HG03103 (cell line): ENCODE measurements at regions not wholly inside any gene's neighbourhood (a gene's known extent, or its start where the extent isn't known, plus 50 kb on each side); places are given as distances from the start of the nearest gene placed in this dataset.
A peak's percentile ranks its signal among the peaks of the same experiment; 100 is the strongest.

Experiments
- ATAC-seq: cut with Tn5 transposase; IDR thresholded peaks from one replicate; pipeline ENCODE4 v1.9.1; 2021; ENCODE audit warnings: low read depth; ENCODE audit not compliant: unreplicated experiment

GRCh38 chr18:2312440-2312839 is 258.9 kb downstream of the METTL4 start:
- ATAC-seq, result peak; percentile 78

- no peak for ATAC-seq
Measured at GRCh38 chr18:2313332-2313731, 258.0 kb downstream of the METTL4 start.

GRCh38 chr18:2316082-2316750 is 255.1 kb downstream of the METTL4 start:
- no peak for ATAC-seq

- no peak for ATAC-seq
Measured at GRCh38 chr18:2316751-2317696, 254.3 kb downstream of the METTL4 start.

- no peak for ATAC-seq
Measured at GRCh38 chr18:2324459-2324858, 246.8 kb downstream of the METTL4 start.

- no peak for ATAC-seq
Measured at GRCh38 chr18:2325308-2325849, 245.9 kb downstream of the METTL4 start.

GRCh38 chr18:2325933-2326332 is 245.4 kb downstream of the METTL4 start:
- ATAC-seq, result no peak

GRCh38 chr18:2326999-2327398 is 244.3 kb downstream of the METTL4 start:
- no peak for ATAC-seq

- ATAC-seq, result no peak
Measured at GRCh38 chr18:2330764-2331163, 240.5 kb downstream of the METTL4 start.

GRCh38 chr18:2331491-2331890 is 239.8 kb downstream of the METTL4 start:
- no peak for ATAC-seq

GRCh38 chr18:2336690-2337392 is 234.5 kb downstream of the METTL4 start:
- ATAC-seq, result no peak

- peak; percentile 87 for ATAC-seq
Measured at GRCh38 chr18:2337552-2338141, 233.7 kb downstream of the METTL4 start.

- no peak for ATAC-seq
Measured at GRCh38 chr18:2338601-2339000, 232.7 kb downstream of the METTL4 start.

- no peak for ATAC-seq
Measured at GRCh38 chr18:2340335-2340734, 231.0 kb downstream of the METTL4 start.

- ATAC-seq, result no peak
Measured at GRCh38 chr18:2348003-2348402, 223.3 kb downstream of the METTL4 start.

GRCh38 chr18:2351126-2351850 is 220.0 kb downstream of the METTL4 start:
- ATAC-seq, result no peak

- ATAC-seq, result no peak
Measured at GRCh38 chr18:2354292-2354691, 217.0 kb downstream of the METTL4 start.

- no peak for ATAC-seq
Measured at GRCh38 chr18:2356906-2357305, 214.4 kb downstream of the METTL4 start.

- ATAC-seq, result no peak
Measured at GRCh38 chr18:2360861-2361260, 210.4 kb downstream of the METTL4 start.

- no peak for ATAC-seq
Measured at GRCh38 chr18:2368102-2368501, 203.2 kb downstream of the METTL4 start.
